ENCODE measurements at regions not wholly inside any gene's neighbourhood (a gene's known extent, or its start where the extent isn't known, plus 50 kb on each side); places are given as distances from the start of the nearest gene placed in this dataset.

GRCh38 chr1:37156646-37157045 is 122.3 kb upstream of the GRIK3 start:
- Histone ChIP-seq H3K27me3 (ENCODE audit: low read length) (no peaks in the 10 kb centered on the region), H3K4me2 (ENCODE audit: low read depth, low read length, poor library complexity, severe bottlenecking) (no peak overlapping the region), H3K4me3 (ENCODE audit: insufficient read depth, low read length, poor library complexity, severe bottlenecking) (no peak overlapping the region), H3K79me2 (ENCODE audit: insufficient read depth, low read length) (no peaks in the 10 kb centered on the region), H3K9ac (ENCODE audit: low read length) (no peak overlapping the region), H4K20me1 (ENCODE audit: low read depth, low read length) (no peaks in the 10 kb centered on the region), H3K9me2 (replicated peaks; ENCODE audit: insufficient read depth, low read length) (no peaks in the 10 kb centered on the region), H3K27ac (ENCODE audit: low read depth, low read length) (no peak overlapping the region), H3K9me3 (ENCODE audit: insufficient read depth, low read length) (no peaks in the 10 kb centered on the region), H3K36me3 (ENCODE audit: low read length) (no peaks in the 10 kb centered on the region), H2AFZ (ENCODE audit: low read depth, low read length, severe bottlenecking) (no peak overlapping the region), H3F3A (ENCODE audit: insufficient read depth) (no peaks in the 10 kb centered on the region)
- TF ChIP-seq EZH2phosphoT487 (conservative IDR thresholded peaks at IDR 0.05; ENCODE audit: low read length) (no peak), CTCF (IDR thresholded peaks at IDR 0.05; ENCODE audit: insufficient read depth, low read length, poor library complexity, severe bottlenecking) (no peak)

GRCh38 chr1:37157634-37158033 is 123.3 kb upstream of the GRIK3 start:
- no peak overlapping the region for H3K9ac ChIP-seq (ENCODE audit: low read length)
- H3K27me3 ChIP-seq (ENCODE audit: low read length): no peaks in the 10 kb centered on the region
- no peak overlapping the region for H2AFZ ChIP-seq (ENCODE audit: low read depth, low read length, severe bottlenecking)
- no peaks in the 10 kb centered on the region for H4K20me1 ChIP-seq (ENCODE audit: low read depth, low read length)
- no peaks in the 10 kb centered on the region for H3K79me2 ChIP-seq (ENCODE audit: insufficient read depth, low read length)
- H3K4me2 ChIP-seq (ENCODE audit: low read depth, low read length, poor library complexity, severe bottlenecking): no peak overlapping the region
- H3K36me3 ChIP-seq (ENCODE audit: low read length): no peaks in the 10 kb centered on the region
- H3K9me2 ChIP-seq (replicated peaks; ENCODE audit: insufficient read depth, low read length): no peaks in the 10 kb centered on the region
- no peaks in the 10 kb centered on the region for H3F3A ChIP-seq (ENCODE audit: insufficient read depth)
- H3K27ac ChIP-seq (ENCODE audit: low read depth, low read length): no peak overlapping the region
- no peaks in the 10 kb centered on the region for H3K9me3 ChIP-seq (ENCODE audit: insufficient read depth, low read length)
- TF ChIP-seq CTCF (IDR thresholded peaks at IDR 0.05; ENCODE audit: insufficient read depth, low read length, poor library complexity, severe bottlenecking) (no peak), EZH2phosphoT487 (conservative IDR thresholded peaks at IDR 0.05; ENCODE audit: low read length) (no peak)
- H3K4me3 ChIP-seq (ENCODE audit: insufficient read depth, low read length, poor library complexity, severe bottlenecking): no peak overlapping the region

- no peak overlapping the region for H3K9ac ChIP-seq (ENCODE audit: low read length)
- H3K4me3 ChIP-seq (ENCODE audit: insufficient read depth, low read length, poor library complexity, severe bottlenecking): no peak overlapping the region
- H2AFZ ChIP-seq (ENCODE audit: low read depth, low read length, severe bottlenecking): no peak overlapping the region
- no peaks in the 10 kb centered on the region for H3K27me3 ChIP-seq (ENCODE audit: low read length)
- no peak overlapping the region for H3K4me2 ChIP-seq (ENCODE audit: low read depth, low read length, poor library complexity, severe bottlenecking)
- TF ChIP-seq CTCF (IDR thresholded peaks at IDR 0.05; ENCODE audit: insufficient read depth, low read length, poor library complexity, severe bottlenecking): no peak
- TF ChIP-seq EZH2phosphoT487 (conservative IDR thresholded peaks at IDR 0.05; ENCODE audit: low read length): no peak
- H3F3A ChIP-seq (ENCODE audit: insufficient read depth): no peaks in the 10 kb centered on the region
- H4K20me1 ChIP-seq (ENCODE audit: low read depth, low read length): no peaks in the 10 kb centered on the region
- H3K9me3 ChIP-seq (ENCODE audit: insufficient read depth, low read length): peaks cover 2% of the 10 kb centered on the region; the same call in 1 of the 2 replicates
- H3K36me3 ChIP-seq (ENCODE audit: low read length): no peaks in the 10 kb centered on the region
- H3K27ac ChIP-seq (ENCODE audit: low read depth, low read length): no peak overlapping the region
- H3K79me2 ChIP-seq (ENCODE audit: insufficient read depth, low read length): no peaks in the 10 kb centered on the region
- H3K9me2 ChIP-seq (replicated peaks; ENCODE audit: insufficient read depth, low read length): no peaks in the 10 kb centered on the region
Observed at GRCh38 chr1:37158113-37158749, 123.9 kb upstream of the GRIK3 start.

Measured in SU-DHL-6 (cell line).